GM18907 (cell line): ENCODE measurements at regions not wholly inside any gene's neighbourhood (a gene's known extent, or its start where the extent isn't known, plus 50 kb on each side); places are given as distances from the start of the nearest gene placed in this dataset.

Source experiments
- ATAC-seq: cut with Tn5 transposase; IDR thresholded peaks from one replicate; pipeline ENCODE4 v1.9.1; 2021; ENCODE audit warnings: mild to moderate bottlenecking, moderate library complexity; ENCODE audit not compliant: unreplicated experiment

DNA sequence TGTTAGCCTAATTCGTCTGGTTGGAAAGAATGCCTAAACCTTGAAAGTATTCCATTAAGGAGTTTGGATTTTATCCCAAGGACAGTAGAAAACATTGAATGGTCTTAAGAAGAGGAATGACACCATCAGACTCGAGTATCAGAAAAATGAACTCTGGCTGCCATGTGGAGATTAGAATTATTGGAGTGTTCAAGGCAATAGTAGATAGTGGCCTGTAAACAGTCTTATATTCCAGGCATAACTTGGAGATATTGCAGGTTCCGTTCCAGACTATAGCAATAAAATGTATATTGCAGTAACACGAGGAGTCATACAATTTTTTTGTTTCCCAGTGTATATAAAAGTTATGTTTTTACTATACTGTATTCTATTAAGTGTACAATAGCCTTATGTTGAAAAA lies 130.9 kb downstream of the GDAP2 start:
- no peak for ATAC-seq

DNA sequence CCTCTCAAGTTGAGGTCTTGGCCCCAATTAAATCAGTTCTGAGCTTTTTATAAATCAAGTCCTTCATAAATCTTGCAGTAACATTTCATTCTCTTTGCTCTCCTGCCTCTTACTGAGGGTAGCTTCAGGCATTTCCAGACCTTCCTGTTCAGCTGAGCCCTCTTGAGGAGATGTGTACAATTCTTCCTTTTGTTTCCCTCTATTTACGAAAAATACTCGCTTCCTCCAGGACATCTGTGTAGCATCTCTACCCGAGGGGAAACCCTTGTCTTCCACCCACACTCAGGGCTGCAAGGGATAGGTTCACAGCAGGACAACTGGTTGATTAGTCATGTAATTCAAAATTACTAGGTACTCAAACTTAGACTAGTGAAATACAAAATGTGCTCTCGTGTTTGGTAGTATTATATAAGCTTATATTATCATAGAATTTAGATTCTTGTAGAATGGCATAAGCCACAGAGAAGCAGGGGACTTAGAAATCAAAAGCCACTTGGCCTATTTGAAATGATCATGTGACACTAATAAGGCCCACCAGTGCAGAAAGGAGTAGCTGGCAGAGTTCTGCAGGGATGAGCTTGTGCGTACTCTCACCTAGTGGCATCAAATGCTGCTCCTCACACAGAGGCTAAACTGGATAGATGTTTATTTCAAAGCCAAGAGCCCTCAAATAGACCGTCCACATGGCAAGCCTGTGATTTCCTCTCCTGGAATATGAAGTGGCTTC lies 126.7 kb downstream of the GDAP2 start:
- ATAC-seq: no peak

DNA sequence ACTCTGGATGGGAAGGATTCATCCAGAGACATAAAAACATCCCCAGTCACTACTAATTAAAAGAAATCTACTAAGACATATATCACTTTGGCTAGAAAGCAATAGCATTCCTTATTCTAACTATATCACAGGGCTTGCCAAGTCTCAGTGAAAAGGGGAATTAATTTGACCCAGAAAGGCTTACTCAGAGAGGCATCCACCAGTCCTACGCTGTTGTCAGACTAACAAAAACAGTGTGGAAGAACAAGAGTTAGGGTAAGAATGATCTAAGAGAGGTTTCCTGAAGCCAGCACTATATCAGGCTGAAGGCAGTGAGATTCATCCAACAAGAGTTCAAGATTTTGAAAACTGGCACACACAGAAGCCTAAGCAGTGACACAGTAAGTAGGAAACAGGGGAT lies 126.1 kb downstream of the GDAP2 start:
- no peak for ATAC-seq

DNA sequence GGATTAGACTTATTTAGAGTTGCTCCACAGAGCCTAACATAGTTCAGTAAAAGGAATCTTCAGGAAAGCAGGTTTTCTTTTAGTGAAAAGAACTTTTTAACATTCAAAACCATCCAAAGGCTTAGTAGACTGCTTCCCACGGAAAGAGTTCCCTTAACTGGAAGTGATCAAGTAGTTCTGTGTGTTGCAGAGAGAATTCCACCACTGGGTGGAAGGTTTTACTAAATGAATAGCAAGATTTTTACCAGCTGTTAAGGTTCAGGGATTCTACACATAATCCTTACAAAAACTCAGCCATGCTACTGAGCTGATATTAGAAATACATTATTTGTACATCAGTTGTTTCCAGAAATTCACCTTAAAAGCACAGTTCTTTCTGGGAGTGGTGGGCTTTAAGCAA lies 119.7 kb downstream of the GDAP2 start:
- ATAC-seq: no peak

DNA sequence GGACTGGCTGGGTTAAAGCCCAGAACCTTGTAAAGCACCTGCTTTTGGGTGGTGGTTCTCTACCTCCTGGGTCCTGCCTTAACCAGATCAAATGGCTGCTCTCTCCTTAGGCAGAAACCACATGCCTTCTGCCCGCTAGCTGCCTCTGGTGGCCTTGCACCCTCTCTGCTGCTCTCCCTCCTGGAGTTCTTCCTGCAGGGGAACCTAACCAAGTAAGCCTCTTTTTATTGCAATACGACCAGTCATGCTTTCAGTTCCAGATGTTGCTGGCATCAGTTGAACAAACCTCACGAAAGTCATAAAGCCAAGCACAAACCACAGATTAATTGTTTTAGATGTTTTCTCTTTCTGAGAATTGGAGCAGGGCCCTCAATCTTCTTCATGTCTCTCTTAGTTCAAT lies 118.9 kb downstream of the GDAP2 start:
- no peak for ATAC-seq

DNA sequence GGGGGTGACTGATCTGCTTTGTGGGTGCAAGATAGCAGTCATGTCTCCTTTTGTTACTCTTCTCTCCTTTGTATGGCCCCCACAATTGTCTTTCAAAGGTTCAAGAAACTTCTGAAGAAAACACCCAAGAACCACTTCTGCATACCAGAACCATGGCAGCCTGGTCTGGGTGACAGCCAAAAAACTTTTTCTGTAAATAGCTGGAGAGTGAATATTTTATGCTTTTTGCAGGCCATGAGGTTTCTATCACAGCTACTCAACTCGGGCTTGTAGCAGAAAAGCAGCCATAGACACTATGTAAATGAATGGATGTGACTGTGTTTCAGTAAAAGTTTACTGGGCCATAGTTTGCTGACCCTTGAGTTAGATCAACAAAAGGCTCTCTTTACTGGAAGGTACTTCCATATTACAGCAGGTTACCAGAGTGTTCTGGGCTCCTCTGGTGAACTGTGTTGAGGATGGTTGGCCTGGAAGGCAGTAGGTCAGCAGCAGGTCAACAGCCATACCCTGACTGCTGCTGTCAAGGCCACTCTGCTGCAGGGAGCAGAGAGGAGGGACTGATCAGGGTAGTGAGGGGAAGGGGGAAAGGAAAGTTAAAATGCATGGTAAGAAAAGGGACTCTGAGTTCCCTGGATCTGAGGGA lies 116.4 kb downstream of the GDAP2 start:
- ATAC-seq: no peak
